ENCODE measurements at regions not wholly inside any gene's neighbourhood (a gene's known extent, or its start where the extent isn't known, plus 50 kb on each side); places are given as distances from the start of the nearest gene placed in this dataset.
A peak's percentile ranks its signal among the peaks of the same experiment; 100 is the strongest.

- 86% methylated on average over 2 of the region's 2 CpGs for WGBS
- Histone ChIP-seq H3K27me3 (ENCODE audit: control insufficient read depth in 2 of 2, insufficient read depth in 1 of 2, low read length in 1 of 2) (no peaks in the 10 kb centered on the region), H3K9me3 (ENCODE audit: control insufficient read depth in 2 of 2, insufficient read depth in 1 of 2, low read length in 1 of 2) (no peaks in the 10 kb centered on the region), H3K36me3 (ENCODE audit: control insufficient read depth in 2 of 2, insufficient read depth in 2 of 2, low read length in 1 of 2) (no peaks in the 10 kb centered on the region), H3K27ac (ENCODE audit: low read depth in 1 of 2, low read length in 1 of 2) (no peak overlapping the region), H3K4me1 (ENCODE audit: control insufficient read depth in 2 of 2, insufficient read depth in 2 of 2, low read length in 2 of 2) (no peaks in the 10 kb centered on the region), H3K4me3 (ENCODE audit: low read length in 2 of 2) (no peak overlapping the region)
- DNase-seq (ENCODE audit: low read depth in 6 of 9, low spot score in 9 of 9): no peak
These were observed 877.8 kb downstream of the TUSC7 start for GRCh38 chr3:117587416-117587815.

- Histone ChIP-seq H3K27me3 (ENCODE audit: control insufficient read depth in 2 of 2, insufficient read depth in 1 of 2, low read length in 1 of 2) (no peaks in the 10 kb centered on the region), H3K4me3 (ENCODE audit: low read length in 2 of 2) (no peak overlapping the region), H3K4me1 (ENCODE audit: control insufficient read depth in 2 of 2, insufficient read depth in 2 of 2, low read length in 2 of 2) (no peaks in the 10 kb centered on the region), H3K36me3 (ENCODE audit: control insufficient read depth in 2 of 2, insufficient read depth in 2 of 2, low read length in 1 of 2) (no peaks in the 10 kb centered on the region), H3K27ac (ENCODE audit: low read depth in 1 of 2, low read length in 1 of 2) (no peak overlapping the region), H3K9me3 (ENCODE audit: control insufficient read depth in 2 of 2, insufficient read depth in 1 of 2, low read length in 1 of 2) (no peaks in the 10 kb centered on the region)
- WGBS: 85% methylated on average over 2 of the region's 2 CpGs
- DNase-seq (ENCODE audit: low read depth in 6 of 9, low spot score in 9 of 9): no peak
These were observed 879.9 kb downstream of the TUSC7 start for GRCh38 chr3:117589454-117589853.

DNA sequence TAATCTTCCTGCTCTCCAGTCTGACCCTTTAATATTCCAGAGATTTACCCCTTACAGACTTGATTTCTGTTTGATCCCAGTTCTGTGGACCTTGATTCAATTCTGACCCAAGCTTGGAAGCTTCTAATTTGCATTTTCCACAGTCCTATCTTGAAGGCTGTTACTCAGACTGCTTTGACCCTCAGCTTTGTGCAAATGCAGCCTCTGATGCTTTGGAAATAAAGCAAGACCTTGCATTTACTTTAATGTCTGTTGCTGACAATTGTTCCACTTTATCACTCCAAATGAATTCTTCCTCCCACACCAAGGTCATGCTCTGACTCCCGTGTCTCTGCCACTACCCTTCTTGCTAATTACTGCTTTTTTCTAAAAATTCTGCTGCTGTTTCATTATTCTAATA lies 886.0 kb downstream of the TUSC7 start:
- Histone ChIP-seq H3K27ac (ENCODE audit: low read depth in 1 of 2, low read length in 1 of 2) (no peak overlapping the region), H3K27me3 (ENCODE audit: control insufficient read depth in 2 of 2, insufficient read depth in 1 of 2, low read length in 1 of 2) (no peaks in the 10 kb centered on the region), H3K4me1 (ENCODE audit: control insufficient read depth in 2 of 2, insufficient read depth in 2 of 2, low read length in 2 of 2) (no peaks in the 10 kb centered on the region), H3K4me3 (ENCODE audit: low read length in 2 of 2) (no peak overlapping the region), H3K9me3 (ENCODE audit: control insufficient read depth in 2 of 2, insufficient read depth in 1 of 2, low read length in 1 of 2) (no peaks in the 10 kb centered on the region), H3K36me3 (ENCODE audit: control insufficient read depth in 2 of 2, insufficient read depth in 2 of 2, low read length in 1 of 2) (no peaks in the 10 kb centered on the region)
- 89% methylated on average over 1 of the region's 1 CpG for WGBS
- no peak for DNase-seq (ENCODE audit: low read depth in 6 of 9, low spot score in 9 of 9)

- Histone ChIP-seq H3K27ac (ENCODE audit: low read depth in 1 of 2, low read length in 1 of 2) (no peak overlapping the region), H3K4me3 (ENCODE audit: low read length in 2 of 2) (no peak overlapping the region), H3K9me3 (ENCODE audit: control insufficient read depth in 2 of 2, insufficient read depth in 1 of 2, low read length in 1 of 2) (no peaks in the 10 kb centered on the region), H3K36me3 (ENCODE audit: control insufficient read depth in 2 of 2, insufficient read depth in 2 of 2, low read length in 1 of 2) (no peaks in the 10 kb centered on the region), H3K27me3 (ENCODE audit: control insufficient read depth in 2 of 2, insufficient read depth in 1 of 2, low read length in 1 of 2) (no peaks in the 10 kb centered on the region), H3K4me1 (ENCODE audit: control insufficient read depth in 2 of 2, insufficient read depth in 2 of 2, low read length in 2 of 2) (no peaks in the 10 kb centered on the region)
- DNase-seq (ENCODE audit: low read depth in 6 of 9, low spot score in 9 of 9): no peak
- WGBS: 92% methylated on average over 1 of the region's 1 CpG
These were observed 886.9 kb downstream of the TUSC7 start for GRCh38 chr3:117596503-117596902.

DNA sequence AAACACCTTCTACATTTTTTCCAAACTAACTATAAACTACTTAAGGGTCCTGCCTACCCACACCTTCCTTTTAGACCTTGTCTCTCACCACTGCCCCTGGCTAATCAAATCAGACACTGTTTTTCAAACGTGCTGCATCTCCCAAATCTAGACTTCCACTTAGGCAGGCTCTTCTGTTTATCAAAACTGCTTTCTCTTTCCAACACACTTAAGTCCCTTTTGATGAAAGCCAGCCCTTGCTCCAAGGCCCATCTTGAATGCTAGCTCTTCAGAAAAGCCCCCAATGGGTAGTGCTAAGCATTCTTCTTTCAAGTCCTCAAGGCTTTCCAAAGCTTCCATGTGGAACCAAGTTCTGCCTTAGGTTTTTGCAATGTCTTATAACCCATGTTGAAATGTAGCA lies 888.3 kb downstream of the TUSC7 start:
- Histone ChIP-seq H3K36me3 (ENCODE audit: control insufficient read depth in 2 of 2, insufficient read depth in 2 of 2, low read length in 1 of 2) (no peaks in the 10 kb centered on the region), H3K4me1 (ENCODE audit: control insufficient read depth in 2 of 2, insufficient read depth in 2 of 2, low read length in 2 of 2) (no peaks in the 10 kb centered on the region), H3K4me3 (ENCODE audit: low read length in 2 of 2) (no peak overlapping the region), H3K27me3 (ENCODE audit: control insufficient read depth in 2 of 2, insufficient read depth in 1 of 2, low read length in 1 of 2) (no peaks in the 10 kb centered on the region), H3K9me3 (ENCODE audit: control insufficient read depth in 2 of 2, insufficient read depth in 1 of 2, low read length in 1 of 2) (no peaks in the 10 kb centered on the region), H3K27ac (ENCODE audit: low read depth in 1 of 2, low read length in 1 of 2) (no peak overlapping the region)
- DNase-seq (ENCODE audit: low read depth in 6 of 9, low spot score in 9 of 9): no peak
- WGBS: 56% methylated on average over 1 of the region's 1 CpG

DNA sequence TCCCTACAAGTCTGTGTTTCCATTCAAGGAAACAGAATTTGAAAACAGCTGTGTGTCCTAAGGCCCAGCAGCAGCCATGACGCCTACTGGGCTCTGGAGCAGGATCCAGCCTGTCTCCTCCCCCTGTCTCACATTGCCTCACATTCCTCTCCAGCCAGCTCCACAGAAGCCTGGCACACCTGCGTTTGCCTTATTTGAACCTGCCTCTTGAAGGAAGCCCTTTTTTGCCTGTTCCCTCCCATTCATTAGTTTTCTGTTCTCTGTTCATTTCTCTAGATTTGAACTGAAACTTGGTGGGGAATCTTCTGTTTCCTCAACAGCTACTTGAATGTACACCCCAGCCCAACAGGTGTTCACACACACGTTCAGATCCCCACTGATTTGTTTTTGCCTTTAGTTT lies 890.5 kb downstream of the TUSC7 start:
- Histone ChIP-seq H3K27ac (ENCODE audit: low read depth in 1 of 2, low read length in 1 of 2) (no peak overlapping the region), H3K27me3 (ENCODE audit: control insufficient read depth in 2 of 2, insufficient read depth in 1 of 2, low read length in 1 of 2) (no peaks in the 10 kb centered on the region), H3K36me3 (ENCODE audit: control insufficient read depth in 2 of 2, insufficient read depth in 2 of 2, low read length in 1 of 2) (no peaks in the 10 kb centered on the region), H3K4me1 (ENCODE audit: control insufficient read depth in 2 of 2, insufficient read depth in 2 of 2, low read length in 2 of 2) (no peaks in the 10 kb centered on the region), H3K9me3 (ENCODE audit: control insufficient read depth in 2 of 2, insufficient read depth in 1 of 2, low read length in 1 of 2) (no peaks in the 10 kb centered on the region), H3K4me3 (ENCODE audit: low read length in 2 of 2) (no peak overlapping the region)
- no peak for DNase-seq (ENCODE audit: low read depth in 6 of 9, low spot score in 9 of 9)
- WGBS: 87% methylated on average over 3 of the region's 3 CpGs

DNA sequence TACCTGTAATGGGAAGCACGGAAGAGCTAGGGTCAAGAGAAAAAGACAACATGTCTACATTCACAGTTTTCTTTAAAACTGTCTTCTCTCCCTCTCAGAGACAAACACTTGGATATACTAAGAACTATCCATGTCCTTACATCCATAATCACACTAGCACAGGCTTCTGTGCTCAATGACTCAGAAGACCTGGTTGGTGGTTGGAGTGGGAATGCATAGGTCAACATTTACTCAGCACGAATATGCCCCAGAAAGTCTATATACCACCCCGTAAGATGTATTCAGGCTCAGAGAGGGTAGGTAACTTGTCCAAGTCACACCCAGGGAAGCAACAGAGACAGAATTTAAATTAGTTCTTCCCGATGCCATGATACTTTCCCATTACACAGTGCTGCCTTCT lies 891.1 kb downstream of the TUSC7 start:
- H3K36me3 ChIP-seq (ENCODE audit: control insufficient read depth in 2 of 2, insufficient read depth in 2 of 2, low read length in 1 of 2): no peaks in the 10 kb centered on the region
- WGBS: 96% methylated on average over 4 of the region's 4 CpGs
- no peaks in the 10 kb centered on the region for H3K27me3 ChIP-seq (ENCODE audit: control insufficient read depth in 2 of 2, insufficient read depth in 1 of 2, low read length in 1 of 2)
- no peaks in the 10 kb centered on the region for H3K4me1 ChIP-seq (ENCODE audit: control insufficient read depth in 2 of 2, insufficient read depth in 2 of 2, low read length in 2 of 2)
- no peak overlapping the region for H3K27ac ChIP-seq (ENCODE audit: low read depth in 1 of 2, low read length in 1 of 2)
- H3K4me3 ChIP-seq (ENCODE audit: low read length in 2 of 2): no peak overlapping the region
- no peaks in the 10 kb centered on the region for H3K9me3 ChIP-seq (ENCODE audit: control insufficient read depth in 2 of 2, insufficient read depth in 1 of 2, low read length in 1 of 2)
- DNase-seq (ENCODE audit: low read depth in 6 of 9, low spot score in 9 of 9): no peak

DNA sequence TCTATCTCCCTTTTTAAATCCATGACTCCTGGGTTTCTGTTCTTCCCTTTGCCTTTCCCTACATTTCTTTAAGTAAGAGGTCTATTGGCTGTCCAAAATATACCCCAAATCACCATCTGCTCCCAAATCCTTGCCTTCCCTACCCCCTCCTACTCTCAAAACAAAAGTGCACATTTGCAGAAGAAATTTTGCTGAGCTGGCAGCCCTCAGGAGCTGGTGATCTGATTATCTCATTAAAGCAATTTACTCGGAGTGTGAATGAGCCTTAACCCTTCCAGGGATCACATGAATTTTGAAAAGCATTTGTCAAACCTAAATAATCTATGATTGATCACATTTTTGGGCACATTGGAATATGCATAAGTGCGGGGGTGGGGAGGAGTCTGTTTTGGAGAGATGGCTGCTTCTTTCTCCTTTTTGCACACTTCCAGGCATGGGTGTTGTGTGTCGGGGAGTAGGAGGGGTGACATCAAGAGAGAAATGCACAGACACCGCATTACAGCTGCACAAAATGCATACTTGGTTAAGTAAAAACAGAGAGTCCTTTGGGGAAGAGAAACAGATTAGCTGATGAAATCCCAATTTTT lies 892.6 kb downstream of the TUSC7 start:
- no peaks in the 10 kb centered on the region for H3K4me1 ChIP-seq (ENCODE audit: control insufficient read depth in 2 of 2, insufficient read depth in 2 of 2, low read length in 2 of 2)
- no peaks in the 10 kb centered on the region for H3K36me3 ChIP-seq (ENCODE audit: control insufficient read depth in 2 of 2, insufficient read depth in 2 of 2, low read length in 1 of 2)
- no peak for DNase-seq (ENCODE audit: low read depth in 6 of 9, low spot score in 9 of 9)
- H3K9me3 ChIP-seq (ENCODE audit: control insufficient read depth in 2 of 2, insufficient read depth in 1 of 2, low read length in 1 of 2): no peaks in the 10 kb centered on the region
- WGBS: 86% methylated on average over 4 of the region's 4 CpGs
- no peak overlapping the region for H3K27ac ChIP-seq (ENCODE audit: low read depth in 1 of 2, low read length in 1 of 2)
- no peaks in the 10 kb centered on the region for H3K27me3 ChIP-seq (ENCODE audit: control insufficient read depth in 2 of 2, insufficient read depth in 1 of 2, low read length in 1 of 2)
- no peak overlapping the region for H3K4me3 ChIP-seq (ENCODE audit: low read length in 2 of 2)

DNA sequence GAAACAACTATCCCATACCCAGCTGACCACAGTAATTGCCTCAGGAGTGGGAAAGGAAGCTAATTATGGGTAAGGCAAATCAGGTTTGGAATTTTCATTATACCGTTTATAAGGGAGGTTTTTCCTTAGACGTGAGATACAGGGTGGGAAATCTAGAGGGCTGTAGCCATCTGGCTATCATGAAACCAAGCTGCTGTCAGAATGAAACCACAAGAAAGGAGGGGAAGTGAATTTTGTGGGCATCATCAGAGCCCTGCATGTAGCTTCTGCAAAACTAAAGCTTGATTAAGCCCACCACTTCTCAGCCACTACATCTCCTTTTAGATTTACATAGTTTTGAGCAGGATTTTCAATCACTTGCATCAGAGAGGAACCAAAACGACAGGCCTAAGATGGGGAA lies 893.5 kb downstream of the TUSC7 start:
- no peak overlapping the region for H3K27ac ChIP-seq (ENCODE audit: low read depth in 1 of 2, low read length in 1 of 2)
- H3K36me3 ChIP-seq (ENCODE audit: control insufficient read depth in 2 of 2, insufficient read depth in 2 of 2, low read length in 1 of 2): no peaks in the 10 kb centered on the region
- 2% methylated on average over 3 of the region's 3 CpGs for WGBS
- H3K4me3 ChIP-seq (ENCODE audit: low read length in 2 of 2): no peak overlapping the region
- DNase-seq (ENCODE audit: low read depth in 6 of 9, low spot score in 9 of 9): peak in 2 of 9 donors; percentile 5 to 37
- H3K27me3 ChIP-seq (ENCODE audit: control insufficient read depth in 2 of 2, insufficient read depth in 1 of 2, low read length in 1 of 2): no peaks in the 10 kb centered on the region
- no peaks in the 10 kb centered on the region for H3K9me3 ChIP-seq (ENCODE audit: control insufficient read depth in 2 of 2, insufficient read depth in 1 of 2, low read length in 1 of 2)
- H3K4me1 ChIP-seq (ENCODE audit: control insufficient read depth in 2 of 2, insufficient read depth in 2 of 2, low read length in 2 of 2): no peaks in the 10 kb centered on the region

DNA sequence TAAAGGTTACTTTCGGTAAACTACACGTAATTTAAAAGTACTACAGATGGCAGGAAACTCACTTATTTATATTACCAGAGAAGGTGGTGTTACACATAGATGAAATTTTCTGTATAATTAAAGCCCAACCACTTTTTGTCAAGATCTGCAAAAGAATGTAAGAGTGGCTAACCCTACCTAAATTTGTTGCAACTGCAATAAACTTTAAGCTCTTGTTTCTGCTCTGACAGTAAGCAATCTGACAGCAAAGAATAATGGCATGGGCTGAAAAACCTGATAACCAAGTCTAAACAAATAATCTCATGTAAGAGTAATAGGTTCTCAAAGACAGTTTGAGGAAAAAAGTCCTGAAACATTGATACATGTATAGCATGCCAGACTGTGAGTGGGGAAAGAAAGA lies 897.3 kb downstream of the TUSC7 start:
- H3K27me3 ChIP-seq (ENCODE audit: control insufficient read depth in 2 of 2, insufficient read depth in 1 of 2, low read length in 1 of 2): no peaks in the 10 kb centered on the region
- no peaks in the 10 kb centered on the region for H3K9me3 ChIP-seq (ENCODE audit: control insufficient read depth in 2 of 2, insufficient read depth in 1 of 2, low read length in 1 of 2)
- no peak overlapping the region for H3K4me3 ChIP-seq (ENCODE audit: low read length in 2 of 2)
- no peaks in the 10 kb centered on the region for H3K4me1 ChIP-seq (ENCODE audit: control insufficient read depth in 2 of 2, insufficient read depth in 2 of 2, low read length in 2 of 2)
- H3K36me3 ChIP-seq (ENCODE audit: control insufficient read depth in 2 of 2, insufficient read depth in 2 of 2, low read length in 1 of 2): no peaks in the 10 kb centered on the region
- 90% methylated on average over 2 of the region's 2 CpGs for WGBS
- DNase-seq (ENCODE audit: low read depth in 6 of 9, low spot score in 9 of 9): no peak
- no peak overlapping the region for H3K27ac ChIP-seq (ENCODE audit: low read depth in 1 of 2, low read length in 1 of 2)
